ENCODE measurements at regions not wholly inside any gene's neighbourhood (a gene's known extent, or its start where the extent isn't known, plus 50 kb on each side); places are given as distances from the start of the nearest gene placed in this dataset.

DNA sequence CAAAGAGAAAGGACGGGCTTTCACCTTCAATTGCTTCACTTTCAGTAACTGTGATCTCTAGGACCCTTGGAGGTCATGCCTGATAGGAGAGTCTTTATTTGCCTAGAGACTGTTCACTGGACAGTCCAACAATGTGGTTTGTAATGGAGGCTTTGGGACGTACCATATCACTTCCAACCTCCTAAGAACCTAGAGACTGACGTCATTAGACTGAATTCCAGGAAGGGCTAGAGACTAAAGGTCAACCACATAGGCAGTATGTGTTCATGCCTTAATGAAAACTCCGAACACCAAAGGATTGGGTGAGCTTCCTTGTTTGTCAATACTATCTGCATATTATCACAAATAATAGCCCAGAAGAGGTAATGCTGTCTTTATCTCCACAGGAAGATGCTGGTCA is 53.7 kb upstream of the CNTN5 start:
- no peaks in the 10 kb centered on the region for H3K4me1 Mint-ChIP-seq (ENCODE audit: low read depth)
- peaks cover 5% of the 10 kb centered on the region for H3K9me3 Mint-ChIP-seq
- no peaks in the 10 kb centered on the region for H3K36me3 Mint-ChIP-seq (ENCODE audit: low read depth)
- no peak overlapping the region for H3K4me3 Mint-ChIP-seq
- TF ChIP-seq, protein P1, sequence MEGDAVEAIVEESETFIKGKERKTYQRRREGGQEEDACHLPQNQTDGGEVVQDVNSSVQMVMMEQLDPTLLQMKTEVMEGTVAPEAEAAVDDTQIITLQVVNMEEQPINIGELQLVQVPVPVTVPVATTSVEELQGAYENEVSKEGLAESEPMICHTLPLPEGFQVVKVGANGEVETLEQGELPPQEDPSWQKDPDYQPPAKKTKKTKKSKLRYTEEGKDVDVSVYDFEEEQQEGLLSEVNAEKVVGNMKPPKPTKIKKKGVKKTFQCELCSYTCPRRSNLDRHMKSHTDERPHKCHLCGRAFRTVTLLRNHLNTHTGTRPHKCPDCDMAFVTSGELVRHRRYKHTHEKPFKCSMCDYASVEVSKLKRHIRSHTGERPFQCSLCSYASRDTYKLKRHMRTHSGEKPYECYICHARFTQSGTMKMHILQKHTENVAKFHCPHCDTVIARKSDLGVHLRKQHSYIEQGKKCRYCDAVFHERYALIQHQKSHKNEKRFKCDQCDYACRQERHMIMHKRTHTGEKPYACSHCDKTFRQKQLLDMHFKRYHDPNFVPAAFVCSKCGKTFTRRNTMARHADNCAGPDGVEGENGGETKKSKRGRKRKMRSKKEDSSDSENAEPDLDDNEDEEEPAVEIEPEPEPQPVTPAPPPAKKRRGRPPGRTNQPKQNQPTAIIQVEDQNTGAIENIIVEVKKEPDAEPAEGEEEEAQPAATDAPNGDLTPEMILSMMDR (IDR thresholded peaks at IDR 0.05), result no peak
- intact Hi-C loops (cut with micrococcal nuclease), result no loop called here
- no peaks in the 10 kb centered on the region for H3K27me3 Mint-ChIP-seq
- DNase-seq (no peak), ATAC-seq (no peak)
- POLR2A ChIA-PET, result no interaction called here
- CTCF ChIA-PET, result interaction anchor here (1.1 kb wide), 1 partner anchor 48 kb away, joined by 3 read pairs; no protein-coding TSS in a partner anchor
- H3K27ac Mint-ChIP-seq, result no peak overlapping the region
